ENCODE measurements at regions not wholly inside any gene's neighbourhood (a gene's known extent, or its start where the extent isn't known, plus 50 kb on each side); places are given as distances from the start of the nearest gene placed in this dataset.
A peak's percentile ranks its signal among the peaks of the same experiment; 100 is the strongest.

DNA sequence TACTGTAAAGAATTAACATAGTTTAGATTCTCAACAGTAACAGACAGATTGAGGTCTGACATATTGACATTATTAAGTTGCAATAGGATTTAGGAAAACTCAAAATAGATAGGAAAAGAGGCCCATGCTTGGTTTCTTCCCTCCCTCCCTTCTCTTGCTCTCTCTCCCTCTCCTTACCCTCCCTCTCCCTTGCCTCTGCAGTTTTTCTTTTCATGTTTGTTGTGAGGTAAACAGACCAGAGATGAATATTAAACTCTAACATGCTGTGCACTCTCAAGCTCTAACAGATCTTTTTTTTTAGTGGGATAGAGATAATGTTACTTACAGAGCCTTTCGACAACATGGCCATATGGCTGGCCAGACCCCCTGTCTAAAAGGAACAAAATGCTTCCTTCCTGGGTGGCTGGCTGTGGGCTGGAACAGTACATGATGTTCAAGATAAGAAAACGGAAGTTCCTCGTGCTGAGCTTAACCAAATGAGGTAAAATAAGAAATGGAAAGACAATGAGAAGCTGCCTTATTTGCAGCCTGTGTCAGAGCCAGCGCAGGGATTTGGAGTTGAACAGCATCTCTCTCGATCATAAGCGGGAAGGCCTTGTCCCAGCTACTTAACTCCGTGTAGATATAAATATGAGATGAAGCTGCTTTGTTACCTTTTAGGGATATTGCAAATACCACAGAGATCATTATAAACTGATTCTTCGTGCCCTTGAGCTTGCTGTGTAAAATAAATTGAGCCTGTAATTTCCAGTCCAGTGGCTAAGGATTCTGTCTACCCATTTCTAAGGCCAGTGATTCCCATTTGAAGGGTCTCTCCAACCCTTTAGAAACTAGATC lies 391.9 kb upstream of the NPVF start:
- Histone ChIP-seq H3K9me3 (no peaks in the 10 kb centered on the region), H3K4me1 (peaks cover 0 to 68% (median 28%) of the 10 kb centered on the region in 4 donors), H3K36me3 (no peaks in the 10 kb centered on the region), H3K27me3 (no peaks in the 10 kb centered on the region), H3K4me3 (no peak overlapping the region), H3K27ac (peak overlapping the region; percentile 43 to 67)
- peak; percentile 66 to 74 for DNase-seq
- intact Hi-C loops (cut with DNase I; ENCODE audit: low total_unique reads): no loop called here
- TF ChIP-seq, protein P1, sequence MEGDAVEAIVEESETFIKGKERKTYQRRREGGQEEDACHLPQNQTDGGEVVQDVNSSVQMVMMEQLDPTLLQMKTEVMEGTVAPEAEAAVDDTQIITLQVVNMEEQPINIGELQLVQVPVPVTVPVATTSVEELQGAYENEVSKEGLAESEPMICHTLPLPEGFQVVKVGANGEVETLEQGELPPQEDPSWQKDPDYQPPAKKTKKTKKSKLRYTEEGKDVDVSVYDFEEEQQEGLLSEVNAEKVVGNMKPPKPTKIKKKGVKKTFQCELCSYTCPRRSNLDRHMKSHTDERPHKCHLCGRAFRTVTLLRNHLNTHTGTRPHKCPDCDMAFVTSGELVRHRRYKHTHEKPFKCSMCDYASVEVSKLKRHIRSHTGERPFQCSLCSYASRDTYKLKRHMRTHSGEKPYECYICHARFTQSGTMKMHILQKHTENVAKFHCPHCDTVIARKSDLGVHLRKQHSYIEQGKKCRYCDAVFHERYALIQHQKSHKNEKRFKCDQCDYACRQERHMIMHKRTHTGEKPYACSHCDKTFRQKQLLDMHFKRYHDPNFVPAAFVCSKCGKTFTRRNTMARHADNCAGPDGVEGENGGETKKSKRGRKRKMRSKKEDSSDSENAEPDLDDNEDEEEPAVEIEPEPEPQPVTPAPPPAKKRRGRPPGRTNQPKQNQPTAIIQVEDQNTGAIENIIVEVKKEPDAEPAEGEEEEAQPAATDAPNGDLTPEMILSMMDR (IDR thresholded peaks at IDR 0.05): no peak

DNA sequence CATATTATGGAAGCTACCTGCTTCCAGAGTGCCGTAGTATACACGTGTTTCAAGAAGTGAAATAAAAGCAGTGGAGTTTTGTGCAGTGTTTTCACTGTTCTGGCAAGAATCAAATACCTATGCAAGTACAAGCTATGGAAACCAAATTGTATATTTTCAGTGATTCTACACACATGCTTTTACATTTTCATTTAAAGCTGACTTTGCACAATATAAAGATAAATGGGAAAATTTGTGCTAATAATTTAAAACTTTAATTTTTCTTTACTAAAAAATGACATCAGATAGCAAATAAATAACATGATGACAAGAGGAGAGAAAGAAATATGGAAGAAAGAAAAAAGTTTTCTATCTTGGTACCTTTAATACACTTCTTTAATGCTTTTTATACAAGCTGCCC lies 393.7 kb upstream of the NPVF start:
- Histone ChIP-seq H3K36me3 (no peaks in the 10 kb centered on the region), H3K27ac (no peak overlapping the region), H3K4me1 (peaks cover 0 to 50% (median 11%) of the 10 kb centered on the region in 4 donors), H3K9me3 (no peaks in the 10 kb centered on the region), H3K27me3 (no peaks in the 10 kb centered on the region), H3K4me3 (no peak overlapping the region)
- intact Hi-C loops (cut with DNase I; ENCODE audit: low total_unique reads): no loop called here
- DNase-seq: no peak
- TF ChIP-seq, protein P1 (IDR thresholded peaks at IDR 0.05): no peak

DNA sequence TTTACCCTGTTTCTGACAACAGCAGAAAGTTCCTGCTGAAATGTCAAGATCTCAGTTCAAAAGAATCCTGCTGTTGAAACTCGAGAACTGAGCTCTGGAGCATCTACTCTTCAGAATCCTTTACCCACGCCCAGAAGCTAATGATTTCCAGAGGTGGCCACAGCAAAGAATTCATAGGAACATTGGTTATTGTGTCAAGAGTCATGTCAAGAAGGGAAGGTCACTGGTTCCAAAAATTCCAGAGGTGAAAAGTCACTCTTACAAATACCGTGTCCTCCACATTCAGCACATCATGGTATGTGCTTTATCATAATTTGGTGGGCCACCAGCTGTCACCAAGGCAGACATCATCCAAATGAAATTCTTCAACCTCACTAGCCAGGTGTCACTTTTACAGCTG lies 394.4 kb upstream of the NPVF start:
- H3K4me1 ChIP-seq: peaks cover 0 to 43% (median 5%) of the 10 kb centered on the region in 4 donors
- intact Hi-C loops (cut with DNase I; ENCODE audit: low total_unique reads): no loop called here
- H3K27ac ChIP-seq: no peak overlapping the region
- H3K4me3 ChIP-seq: no peak overlapping the region
- no peaks in the 10 kb centered on the region for H3K27me3 ChIP-seq
- H3K9me3 ChIP-seq: no peaks in the 10 kb centered on the region
- TF ChIP-seq, protein P1 (IDR thresholded peaks at IDR 0.05): no peak
- no peaks in the 10 kb centered on the region for H3K36me3 ChIP-seq
- no peak for DNase-seq

DNA sequence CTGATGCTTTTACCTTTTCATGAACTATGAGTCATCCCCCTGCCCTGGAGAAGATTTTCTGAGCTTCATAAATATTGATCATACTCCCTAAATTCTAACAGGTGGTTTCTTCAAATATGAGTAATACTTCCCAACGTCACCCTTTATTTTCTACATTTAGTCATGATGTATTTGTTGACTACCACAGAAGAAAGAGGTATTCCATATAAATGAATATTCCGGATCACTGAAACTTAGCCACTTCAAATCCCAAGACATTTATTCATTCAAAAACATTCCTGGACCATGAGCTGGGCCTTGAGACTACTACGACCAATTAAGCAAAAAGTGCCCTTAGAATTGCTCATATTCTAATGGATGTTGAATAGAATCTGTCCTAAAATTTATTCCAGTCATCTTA lies 395.8 kb upstream of the NPVF start:
- H3K9me3 ChIP-seq: no peaks in the 10 kb centered on the region
- H3K27ac ChIP-seq: peak overlapping the region in 1 of 2 donors; percentile 50
- no peaks in the 10 kb centered on the region for H3K36me3 ChIP-seq
- peaks cover 0 to 35% (median 2%) of the 10 kb centered on the region in 4 donors for H3K4me1 ChIP-seq
- no peak for DNase-seq
- no peaks in the 10 kb centered on the region for H3K27me3 ChIP-seq
- TF ChIP-seq, protein P1 (IDR thresholded peaks at IDR 0.05): no peak
- intact Hi-C loops (cut with DNase I; ENCODE audit: low total_unique reads): no loop called here
- H3K4me3 ChIP-seq: no peak overlapping the region

DNA sequence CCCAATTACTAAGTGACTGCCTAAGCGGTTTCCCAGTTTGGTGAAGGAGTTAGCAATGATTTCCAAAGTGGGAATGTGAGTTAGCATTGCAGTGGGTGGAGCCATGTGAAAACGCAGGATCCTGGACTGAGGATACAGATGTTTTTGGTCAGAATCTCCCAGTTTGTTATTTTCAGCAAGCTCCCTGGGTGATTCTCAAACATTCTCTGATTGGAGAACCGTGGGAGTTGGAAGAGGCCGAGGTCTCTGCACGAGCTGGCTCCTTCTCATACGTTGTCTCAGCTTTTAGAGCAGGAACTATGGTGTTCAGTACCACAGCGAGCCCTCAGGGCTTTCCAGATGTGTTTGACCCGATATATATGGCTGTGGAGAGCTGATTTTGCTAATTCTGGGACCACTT lies 396.5 kb upstream of the NPVF start:
- peak overlapping the region; percentile 50 to 68 for H3K27ac ChIP-seq
- peak in 1 of 2 donors; percentile 51 for DNase-seq
- H3K4me3 ChIP-seq: no peak overlapping the region
- H3K36me3 ChIP-seq: no peaks in the 10 kb centered on the region
- H3K4me1 ChIP-seq: peaks cover 0 to 27% (median 2%) of the 10 kb centered on the region in 4 donors
- TF ChIP-seq, protein P1 (IDR thresholded peaks at IDR 0.05): no peak
- H3K27me3 ChIP-seq: no peaks in the 10 kb centered on the region
- intact Hi-C loops (cut with DNase I; ENCODE audit: low total_unique reads): no loop called here
- no peaks in the 10 kb centered on the region for H3K9me3 ChIP-seq
